ENCODE measurements at regions not wholly inside any gene's neighbourhood (a gene's known extent, or its start where the extent isn't known, plus 50 kb on each side); places are given as distances from the start of the nearest gene placed in this dataset.

- no peak for TF ChIP-seq CTCF (conservative IDR thresholded peaks at IDR 0.05; ENCODE audit: low read depth in 2 of 2)
- TF ChIP-seq REST (IDR thresholded peaks at IDR 0.05; ENCODE audit: unreplicated experiment), result no peak
These were observed 73.7 kb upstream of the NECTIN1 start for GRCh38 chr11:119802670-119803069.
